Astrocyte (in vitro differentiated cells and primary cell): ENCODE measurements at regions not wholly inside any gene's neighbourhood (a gene's known extent, or its start where the extent isn't known, plus 50 kb on each side); places are given as distances from the start of the nearest gene placed in this dataset.

ENCODE experiments used
- DNase-seq: peaks from one replicate; pipeline ENCODE4 v3.0.0-alpha.2; 2010; ENCODE audit warnings: low read depth
- FAIRE-seq: peaks from 2 replicates; lab custom pipeline; 2011; peaks lifted over from hg19 to GRCh38; lab: Jason Lieb, UNC
- H2AFZ ChIP-seq: 2 replicates; pipeline ENCODE4 v1.6.0; 2012; ENCODE audit warnings: low read depth, low read length, inconsistent platforms
- H3K27ac ChIP-seq: 2 replicates; pipeline ENCODE4 v1.5.1; 2011; ENCODE audit warnings: low read depth, low read length, inconsistent platforms
- H3K27me3 ChIP-seq: 2 replicates; pipeline ENCODE4 v1.6.0; 2011; ENCODE audit warnings: low read length, inconsistent platforms; ENCODE audit not compliant: insufficient read depth
- H3K36me3 ChIP-seq: 2 replicates; pipeline ENCODE4 v1.5.1; 2011; ENCODE audit warnings: low read length, inconsistent platforms; ENCODE audit not compliant: insufficient read depth
- H3K4me1 ChIP-seq: 2 replicates; pipeline ENCODE4 v1.5.1; 2011; ENCODE audit warnings: low read length, inconsistent platforms; ENCODE audit not compliant: insufficient read depth
- H3K4me2 ChIP-seq: 2 replicates; pipeline ENCODE4 v1.6.0; 2012; ENCODE audit warnings: low read length, inconsistent platforms
- H3K4me3 ChIP-seq: 2 replicates; pipeline ENCODE4 v1.5.1; 2011; ENCODE audit warnings: low read depth, mild to moderate bottlenecking, low read length, inconsistent platforms; ENCODE audit not compliant: insufficient read depth
- H3K79me2 ChIP-seq: 2 replicates; pipeline ENCODE4 v1.6.0; 2012; ENCODE audit warnings: mild to moderate bottlenecking, low read length, inconsistent platforms; ENCODE audit not compliant: insufficient read depth
- H3K9ac ChIP-seq: 2 replicates; pipeline ENCODE4 v1.6.0; 2012; ENCODE audit warnings: mild to moderate bottlenecking, low read length, inconsistent platforms
- H3K9me3 ChIP-seq: 2 replicates; pipeline ENCODE4 v1.5.1; 2012; ENCODE audit warnings: low read depth, mild to moderate bottlenecking, low read length, inconsistent platforms; ENCODE audit not compliant: insufficient read depth
- H4K20me1 ChIP-seq: 2 replicates; pipeline ENCODE4 v1.6.0; 2012; ENCODE audit warnings: low read length, inconsistent platforms; ENCODE audit not compliant: insufficient read depth
- H3K27ac Mint-ChIP-seq: one replicate; pipeline ENCODE4 v1.8.0; 2021; ENCODE audit warnings: mild to moderate bottlenecking, mixed read lengths; ENCODE audit not compliant: unreplicated experiment
- H3K27me3 Mint-ChIP-seq: one replicate; pipeline ENCODE4 v1.8.0; 2021; ENCODE audit warnings: low read depth, mixed read lengths; ENCODE audit not compliant: unreplicated experiment
- H3K36me3 Mint-ChIP-seq: one replicate; pipeline ENCODE4 v1.8.0; 2021; ENCODE audit warnings: low read depth, mixed read lengths; ENCODE audit not compliant: unreplicated experiment
- H3K4me1 Mint-ChIP-seq: one replicate; pipeline ENCODE4 v1.8.0; 2021; ENCODE audit warnings: low read depth, mixed read lengths; ENCODE audit not compliant: unreplicated experiment
- H3K4me3 Mint-ChIP-seq: one replicate; pipeline ENCODE4 v1.8.0; 2021; ENCODE audit warnings: mild to moderate bottlenecking, moderate library complexity, mixed read lengths; ENCODE audit not compliant: unreplicated experiment
- H3K9me3 Mint-ChIP-seq: one replicate; pipeline ENCODE4 v1.8.0; 2021; ENCODE audit warnings: mild to moderate bottlenecking, mixed read lengths; ENCODE audit not compliant: unreplicated experiment
- CTCF ChIP-seq: IDR thresholded peaks from 2 replicates; pipeline ENCODE4 v1.5.1; 2011; ENCODE audit warnings: low read depth, mild to moderate bottlenecking, inconsistent platforms, low read length, moderate library complexity; ENCODE audit not compliant: insufficient read depth
- EZH2 ChIP-seq: IDR thresholded peaks from 2 replicates; pipeline ENCODE4 v1.6.1; 2012; ENCODE audit warnings: mild to moderate bottlenecking, low read length, inconsistent platforms; ENCODE audit not compliant: insufficient read depth

- Histone ChIP-seq H3K4me1 (no peaks in the 10 kb centered on the region), H3K27ac (no peak overlapping the region), H3K9ac (no peak overlapping the region), H4K20me1 (no peaks in the 10 kb centered on the region), H3K27me3 (no peaks in the 10 kb centered on the region), H3K79me2 (no peaks in the 10 kb centered on the region), H3K9me3 (no peaks in the 10 kb centered on the region), H3K36me3 (no peaks in the 10 kb centered on the region), H3K4me2 (no peak overlapping the region), H2AFZ (no peak overlapping the region), H3K4me3 (no peak overlapping the region)
- DNase-seq = no peak
- no peak for FAIRE-seq
- H3K4me1 Mint-ChIP-seq = no peaks in the 10 kb centered on the region
- TF ChIP-seq EZH2 (no peak), CTCF (no peak)
- peaks cover 2% of the 10 kb centered on the region for H3K9me3 Mint-ChIP-seq
- H3K27ac Mint-ChIP-seq = no peak overlapping the region
- H3K4me3 Mint-ChIP-seq = no peak overlapping the region
- H3K27me3 Mint-ChIP-seq = no peaks in the 10 kb centered on the region
- H3K36me3 Mint-ChIP-seq = no peaks in the 10 kb centered on the region
Observed at GRCh38 chr11:57047610-57048009, 58.9 kb downstream of the OR5AK2 start.

- peaks cover 2% of the 10 kb centered on the region for H3K9me3 Mint-ChIP-seq
- no peak overlapping the region for H3K27ac Mint-ChIP-seq
- H3K4me1 Mint-ChIP-seq = no peaks in the 10 kb centered on the region
- H4K20me1 ChIP-seq = no peaks in the 10 kb centered on the region
- no peaks in the 10 kb centered on the region for H3K27me3 ChIP-seq
- H3K4me3 ChIP-seq = no peak overlapping the region
- no peaks in the 10 kb centered on the region for H3K36me3 ChIP-seq
- H3K9me3 ChIP-seq = no peaks in the 10 kb centered on the region
- H3K4me3 Mint-ChIP-seq = no peak overlapping the region
- FAIRE-seq (no peak), DNase-seq (no peak)
- H3K4me1 ChIP-seq = no peaks in the 10 kb centered on the region
- H3K79me2 ChIP-seq = no peaks in the 10 kb centered on the region
- H3K36me3 Mint-ChIP-seq = no peaks in the 10 kb centered on the region
- TF ChIP-seq EZH2 (no peak), CTCF (no peak)
- H3K27me3 Mint-ChIP-seq = no peaks in the 10 kb centered on the region
- H3K9ac ChIP-seq = no peak overlapping the region
- no peak overlapping the region for H3K4me2 ChIP-seq
- H3K27ac ChIP-seq = no peak overlapping the region
- no peak overlapping the region for H2AFZ ChIP-seq
Observed at GRCh38 chr11:57049749-57050148, 61.0 kb downstream of the OR5AK2 start.

GRCh38 chr11:57054817-57055216 lies 66.1 kb downstream of the OR5AK2 start:
- DNase-seq (no peak), FAIRE-seq (no peak)
- no peaks in the 10 kb centered on the region for H3K27me3 ChIP-seq
- TF ChIP-seq EZH2 (no peak), CTCF (no peak)
- no peaks in the 10 kb centered on the region for H3K79me2 ChIP-seq
- H3K9me3 Mint-ChIP-seq = no peaks in the 10 kb centered on the region
- no peaks in the 10 kb centered on the region for H3K36me3 ChIP-seq
- H3K4me3 ChIP-seq = no peak overlapping the region
- H2AFZ ChIP-seq = no peak overlapping the region
- H3K9ac ChIP-seq = no peak overlapping the region
- H3K4me1 Mint-ChIP-seq = no peaks in the 10 kb centered on the region
- H3K9me3 ChIP-seq = no peaks in the 10 kb centered on the region
- H3K4me3 Mint-ChIP-seq = no peak overlapping the region
- H3K4me1 ChIP-seq = no peaks in the 10 kb centered on the region
- no peak overlapping the region for H3K27ac ChIP-seq
- H3K27ac Mint-ChIP-seq = no peak overlapping the region
- no peaks in the 10 kb centered on the region for H3K27me3 Mint-ChIP-seq
- no peaks in the 10 kb centered on the region for H4K20me1 ChIP-seq
- H3K36me3 Mint-ChIP-seq = no peaks in the 10 kb centered on the region
- H3K4me2 ChIP-seq = no peak overlapping the region
